HG03103 (cell line): ENCODE measurements at regions not wholly inside any gene's neighbourhood (a gene's known extent, or its start where the extent isn't known, plus 50 kb on each side); places are given as distances from the start of the nearest gene placed in this dataset.

ENCODE experiments used
- ATAC-seq: cut with Tn5 transposase; IDR thresholded peaks from one replicate; pipeline ENCODE4 v1.9.1; 2021; ENCODE audit warnings: low read depth; ENCODE audit not compliant: unreplicated experiment

- no peak for ATAC-seq
Observed at GRCh38 chr16:86384980-86385379, 125.3 kb upstream of the FOXF1 start.

GRCh38 chr16:86387468-86388440 is 122.6 kb upstream of the FOXF1 start:
- no peak for ATAC-seq

- ATAC-seq, result no peak
Observed at GRCh38 chr16:86388976-86389375, 121.4 kb upstream of the FOXF1 start.

- ATAC-seq, result no peak
Observed at GRCh38 chr16:86389566-86390328, 120.6 kb upstream of the FOXF1 start.

- ATAC-seq, result no peak
Observed at GRCh38 chr16:86390335-86390734, 120.0 kb upstream of the FOXF1 start.

- ATAC-seq, result no peak
Observed at GRCh38 chr16:86391486-86391885, 118.8 kb upstream of the FOXF1 start.

- ATAC-seq, result no peak
Observed at GRCh38 chr16:86391984-86392383, 118.3 kb upstream of the FOXF1 start.

GRCh38 chr16:86392436-86393152 is 117.7 kb upstream of the FOXF1 start:
- ATAC-seq, result no peak

GRCh38 chr16:86393907-86394626 is 116.3 kb upstream of the FOXF1 start:
- no peak for ATAC-seq

GRCh38 chr16:86395477-86395876 is 114.8 kb upstream of the FOXF1 start:
- ATAC-seq, result no peak

GRCh38 chr16:86396422-86396821 is 113.9 kb upstream of the FOXF1 start:
- no peak for ATAC-seq

- ATAC-seq, result no peak
Observed at GRCh38 chr16:86396901-86397311, 113.4 kb upstream of the FOXF1 start.

GRCh38 chr16:86398201-86398600 is 112.1 kb upstream of the FOXF1 start:
- ATAC-seq, result no peak

GRCh38 chr16:86398622-86399021 is 111.7 kb upstream of the FOXF1 start:
- ATAC-seq, result no peak

- ATAC-seq, result no peak
Observed at GRCh38 chr16:86401126-86401525, 109.2 kb upstream of the FOXF1 start.

- ATAC-seq, result no peak
Observed at GRCh38 chr16:86403085-86403484, 107.2 kb upstream of the FOXF1 start.

- no peak for ATAC-seq
Observed at GRCh38 chr16:86403541-86404163, 106.7 kb upstream of the FOXF1 start.

- ATAC-seq, result no peak
Observed at GRCh38 chr16:86404678-86405077, 105.6 kb upstream of the FOXF1 start.

GRCh38 chr16:86405319-86405718 is 105.0 kb upstream of the FOXF1 start:
- ATAC-seq, result no peak

- ATAC-seq, result no peak
Observed at GRCh38 chr16:86406056-86406455, 104.3 kb upstream of the FOXF1 start.
